Left lung (tissue), 4 donors: ENCODE measurements at regions not wholly inside any gene's neighbourhood (a gene's known extent, or its start where the extent isn't known, plus 50 kb on each side); places are given as distances from the start of the nearest gene placed in this dataset.

Source experiments
- ATAC-seq: fragments of 200-7000 bp; cut with Tn5 transposase; one replicate; pipeline ENCODE4 v1.9.1; 2020; ENCODE audit warnings: moderate library complexity
- DNase-seq, 4 donors: peaks; one replicate each; pipeline ENCODE4 v3.0.0-alpha.2; 2013 to 2020
- H3K27ac ChIP-seq, 2 donors: fragments of 200-600 bp; sonication (generic) in 1 of 2; one replicate each; pipeline versions ENCODE4 v1.5.0 to v1.8.0; 2020 to 2021
- H3K27me3 ChIP-seq, 2 donors: fragments of 200-600 bp; sonication (generic) in 1 of 2; one replicate each; pipeline versions ENCODE4 v1.5.0 to v1.8.0; 2020 to 2021
- H3K36me3 ChIP-seq, 2 donors: fragments of 200-600 bp; sonication (generic) in 1 of 2; one replicate each; pipeline versions ENCODE4 v1.5.0 to v1.8.0; 2020 to 2021
- H3K4me1 ChIP-seq, 2 donors: fragments of 200-600 bp; one replicate each; pipeline ENCODE4 v1.8.0; 2021
- H3K4me3 ChIP-seq, 2 donors: fragments of 200-600 bp; sonication (generic) in 1 of 2; one replicate each; pipeline versions ENCODE4 v1.5.0 to v1.8.0; 2020 to 2021; ENCODE audit warnings: mild to moderate bottlenecking in 1 of 2
- H3K9me3 ChIP-seq, 2 donors: fragments of 200-600 bp; sonication (generic) in 1 of 2; one replicate each; pipeline versions ENCODE4 v1.5.0 to v1.8.0; 2020 to 2021
- CTCF ChIP-seq, 2 donors: fragments of 200-600 bp; sonication (generic) in 1 of 2; IDR thresholded peaks; one replicate each; pipeline versions ENCODE4 v1.5.0 to v1.8.0; 2021; ENCODE audit warnings: antibody characterized with exemption in 2 of 2
- intact Hi-C, 2 donors: fragments of 100-400 bp; cut with DNase I; formaldehyde crosslinking; loops; one replicate each; pipeline versions ENCODE4 v1.11.2 to v1.14.2; 2022
- donor health status: DM: no; HTN: yes; CAD: no.
- donor health status: DM: no; HTN: no; CAD: no.

GRCh38 chr6:120876931-120877330, 457.3 kb downstream of the TBC1D32 start:
- no peak for DNase-seq
- no peak for TF ChIP-seq CTCF (IDR thresholded peaks at IDR 0.05)

GRCh38 chr6:120876424-120876823, 457.9 kb downstream of the TBC1D32 start:
- DNase-seq, result no peak
- Histone ChIP-seq H3K36me3 (no peaks in the 10 kb centered on the region), H3K4me1 (no peaks in the 10 kb centered on the region), H3K9me3 (peaks cover 0 to 17% of the 10 kb centered on the region in 2 donors), H3K27me3 (no peaks in the 10 kb centered on the region), H3K4me3 (no peak overlapping the region), H3K27ac (no peak overlapping the region)
- TF ChIP-seq CTCF (IDR thresholded peaks at IDR 0.05), result no peak
- intact Hi-C loops, result no loop called here
- no peak for ATAC-seq

More at GRCh38 chr6:120876931-120877330, 457.3 kb downstream of the TBC1D32 start:
- intact Hi-C loops, result no loop called here
- Histone ChIP-seq H3K4me1 (no peaks in the 10 kb centered on the region), H3K27me3 (no peaks in the 10 kb centered on the region), H3K4me3 (no peak overlapping the region), H3K9me3 (peaks cover 0 to 12% of the 10 kb centered on the region in 2 donors), H3K36me3 (no peaks in the 10 kb centered on the region), H3K27ac (no peak overlapping the region)
- no peak for ATAC-seq

- H3K27me3 ChIP-seq, result no peaks in the 10 kb centered on the region
These were observed 458.4 kb downstream of the TBC1D32 start for GRCh38 chr6:120875900-120876299.

GRCh38 chr6:120874422-120874821, 459.9 kb downstream of the TBC1D32 start:
- ATAC-seq, result no peak
- no peaks in the 10 kb centered on the region for H3K36me3 ChIP-seq
- H3K27ac ChIP-seq, result no peak overlapping the region
- peaks cover 0 to 23% of the 10 kb centered on the region in 2 donors for H3K9me3 ChIP-seq
- H3K27me3 ChIP-seq, result no peaks in the 10 kb centered on the region
- TF ChIP-seq CTCF (IDR thresholded peaks at IDR 0.05), result no peak
- intact Hi-C loops, result no loop called here
- no peaks in the 10 kb centered on the region for H3K4me1 ChIP-seq
- peak in 1 of 4 donors; percentile 41 for DNase-seq
- H3K4me3 ChIP-seq, result no peak overlapping the region

More at GRCh38 chr6:120875900-120876299, 458.4 kb downstream of the TBC1D32 start:
- Histone ChIP-seq H3K9me3 (peaks cover 0 to 23% of the 10 kb centered on the region in 2 donors), H3K36me3 (no peaks in the 10 kb centered on the region), H3K27ac (no peak overlapping the region), H3K4me1 (no peaks in the 10 kb centered on the region), H3K4me3 (no peak overlapping the region)
- ATAC-seq (no peak), DNase-seq (no peak)
- no peak for TF ChIP-seq CTCF (IDR thresholded peaks at IDR 0.05)
- intact Hi-C loops, result no loop called here

- Histone ChIP-seq H3K36me3 (no peaks in the 10 kb centered on the region), H3K27ac (no peak overlapping the region), H3K9me3 (peaks cover 0 to 23% of the 10 kb centered on the region in 2 donors), H3K27me3 (no peaks in the 10 kb centered on the region), H3K4me3 (no peak overlapping the region), H3K4me1 (no peaks in the 10 kb centered on the region)
- DNase-seq, result peak in 1 of 4 donors; percentile 50
- no peak for ATAC-seq
- intact Hi-C loops, result no loop called here
- no peak for TF ChIP-seq CTCF (IDR thresholded peaks at IDR 0.05)
These were observed 461.0 kb downstream of the TBC1D32 start for GRCh38 chr6:120873125-120873865.
